GM12865 (cell line): ENCODE measurements at regions not wholly inside any gene's neighbourhood (a gene's known extent, or its start where the extent isn't known, plus 50 kb on each side); places are given as distances from the start of the nearest gene placed in this dataset.

Experiments used
- DNase-seq: peaks from one replicate; pipeline ENCODE4 v3.0.0; 2010; ENCODE audit warnings: low read depth
- H3K4me3 ChIP-seq: 2 replicates; pipeline ENCODE4 v1.5.1; 2011; ENCODE audit warnings: mild to moderate bottlenecking, low read depth, low read length, control low read depth
- TF ChIP-seq, protein P1 (sequence below): IDR thresholded peaks from 2 replicates; pipeline ENCODE4 v1.5.1; 2011; ENCODE audit warnings: low read length, control low read depth, low read depth, inconsistent platforms; ENCODE audit not compliant: insufficient read depth; ENCODE audit errors: missing control alignments

DNA sequence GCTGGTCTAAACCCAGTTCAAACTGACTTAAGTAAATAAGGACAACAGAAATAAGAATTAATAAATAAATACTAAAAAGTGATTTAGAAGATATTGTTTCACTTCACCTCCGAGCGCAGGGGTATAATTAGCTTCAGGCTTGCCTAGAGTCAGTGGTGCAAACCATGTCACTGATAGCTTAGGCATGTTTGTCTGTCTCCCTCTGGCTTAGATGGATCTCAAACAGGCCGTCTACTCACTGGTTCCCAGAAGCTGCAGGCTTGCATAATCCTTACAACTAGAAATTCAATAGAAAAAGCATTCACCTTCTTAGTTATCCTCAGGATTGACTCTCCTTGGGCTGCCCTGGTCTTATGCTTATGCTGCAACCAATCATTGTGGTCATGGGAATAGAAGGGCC, 629.8 kb upstream of the WWC1 start:
- DNase-seq: no peak
- H3K4me3 ChIP-seq: no peak overlapping the region
- TF ChIP-seq, protein P1, sequence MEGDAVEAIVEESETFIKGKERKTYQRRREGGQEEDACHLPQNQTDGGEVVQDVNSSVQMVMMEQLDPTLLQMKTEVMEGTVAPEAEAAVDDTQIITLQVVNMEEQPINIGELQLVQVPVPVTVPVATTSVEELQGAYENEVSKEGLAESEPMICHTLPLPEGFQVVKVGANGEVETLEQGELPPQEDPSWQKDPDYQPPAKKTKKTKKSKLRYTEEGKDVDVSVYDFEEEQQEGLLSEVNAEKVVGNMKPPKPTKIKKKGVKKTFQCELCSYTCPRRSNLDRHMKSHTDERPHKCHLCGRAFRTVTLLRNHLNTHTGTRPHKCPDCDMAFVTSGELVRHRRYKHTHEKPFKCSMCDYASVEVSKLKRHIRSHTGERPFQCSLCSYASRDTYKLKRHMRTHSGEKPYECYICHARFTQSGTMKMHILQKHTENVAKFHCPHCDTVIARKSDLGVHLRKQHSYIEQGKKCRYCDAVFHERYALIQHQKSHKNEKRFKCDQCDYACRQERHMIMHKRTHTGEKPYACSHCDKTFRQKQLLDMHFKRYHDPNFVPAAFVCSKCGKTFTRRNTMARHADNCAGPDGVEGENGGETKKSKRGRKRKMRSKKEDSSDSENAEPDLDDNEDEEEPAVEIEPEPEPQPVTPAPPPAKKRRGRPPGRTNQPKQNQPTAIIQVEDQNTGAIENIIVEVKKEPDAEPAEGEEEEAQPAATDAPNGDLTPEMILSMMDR: no peak

DNA sequence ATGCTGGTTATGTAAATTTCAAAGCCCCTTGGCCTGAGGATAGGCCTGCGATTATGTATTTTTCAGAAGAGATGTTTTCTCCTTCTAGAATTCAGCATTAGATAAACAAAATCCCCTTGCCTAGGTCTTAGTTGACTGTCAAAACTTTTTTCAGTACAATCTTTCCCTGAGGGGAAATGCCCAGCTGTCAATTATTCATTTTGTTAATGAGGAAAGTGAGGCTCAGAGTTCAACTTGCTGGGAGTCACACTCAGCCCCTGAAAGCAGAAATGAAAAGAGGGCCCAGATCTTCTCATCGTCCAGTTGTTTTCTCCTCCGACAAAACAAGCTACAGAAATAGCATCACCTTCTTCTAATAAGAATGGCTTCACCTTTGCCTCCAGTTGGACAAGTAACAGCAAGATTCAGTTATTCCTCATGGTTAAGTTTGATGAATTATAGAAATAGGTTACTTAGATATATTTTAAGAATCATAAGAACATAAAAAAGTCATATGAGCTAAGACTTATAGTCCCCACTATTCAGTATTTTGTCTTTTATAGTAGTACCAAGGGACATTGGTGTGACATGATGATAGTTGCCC, 627.1 kb upstream of the WWC1 start:
- no peak for DNase-seq
- TF ChIP-seq, protein P1: no peak

GRCh38 chr5:167665841-167666375, 625.5 kb upstream of the WWC1 start:
- TF ChIP-seq, protein P1: no peak
- no peak overlapping the region for H3K4me3 ChIP-seq
- DNase-seq: no peak

More for the DNA sequence above, 627.1 kb upstream of the WWC1 start:
- no peak overlapping the region for H3K4me3 ChIP-seq

DNA sequence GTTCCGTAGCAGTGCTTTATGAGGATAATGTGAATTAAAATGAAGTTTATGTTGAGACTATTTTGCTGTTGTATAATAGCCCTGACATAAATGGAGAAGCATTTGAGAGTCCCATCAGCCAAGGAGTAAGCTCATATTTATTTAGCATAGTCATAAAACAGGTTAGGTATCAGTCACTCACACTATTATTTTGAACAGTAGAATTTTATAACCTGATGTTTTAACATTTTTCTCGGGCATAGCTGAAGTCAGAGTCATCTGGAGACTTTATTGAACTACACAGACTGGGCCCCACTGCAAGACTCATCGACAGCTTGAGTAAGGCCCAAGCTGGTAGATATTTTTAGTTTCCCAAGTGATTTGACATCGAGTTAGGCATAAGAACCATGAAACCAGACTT, 620.3 kb upstream of the WWC1 start:
- H3K4me3 ChIP-seq: no peak overlapping the region
- DNase-seq: no peak
- TF ChIP-seq, protein P1: no peak

DNA sequence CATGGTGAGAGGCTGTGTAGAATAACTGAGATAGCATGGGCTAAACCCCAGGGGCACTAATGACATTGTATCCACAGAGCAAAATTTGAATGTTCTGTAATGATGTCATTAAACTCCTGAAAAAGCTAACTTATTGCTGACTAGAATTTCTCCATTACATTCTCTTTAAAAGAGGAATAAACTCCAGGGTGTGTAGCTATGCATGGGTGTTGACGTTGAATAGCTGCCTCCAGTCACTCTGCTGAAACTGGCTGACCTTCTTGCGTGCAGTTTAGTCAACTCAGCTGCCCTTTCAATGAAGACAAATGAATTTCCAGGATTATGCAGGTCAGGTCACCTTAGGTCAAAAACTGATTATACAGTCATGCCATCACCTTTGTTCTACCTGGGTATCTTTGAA, 617.5 kb upstream of the WWC1 start:
- H3K4me3 ChIP-seq: no peak overlapping the region
- TF ChIP-seq, protein P1: no peak
- no peak for DNase-seq

DNA sequence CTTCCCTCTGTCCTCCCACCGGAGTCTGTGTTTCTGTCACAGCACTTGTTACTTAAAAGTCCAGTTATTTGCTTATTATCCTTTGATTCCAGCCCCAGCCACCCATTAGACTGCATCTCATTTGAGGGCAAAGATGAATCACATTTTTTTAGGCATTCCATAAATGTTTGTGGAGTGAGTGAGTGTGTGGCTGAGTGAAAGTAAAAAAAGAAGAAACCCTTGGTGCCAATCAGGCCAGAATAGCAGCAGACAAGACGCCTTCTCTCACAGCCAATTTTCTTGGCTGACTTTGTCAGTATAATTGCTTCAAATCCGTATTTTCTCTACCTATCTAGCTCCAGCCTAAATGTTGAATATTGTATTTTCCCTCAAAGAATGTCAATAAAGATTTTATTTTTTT, 613.0 kb upstream of the WWC1 start:
- no peak for DNase-seq
- TF ChIP-seq, protein P1: no peak

DNA sequence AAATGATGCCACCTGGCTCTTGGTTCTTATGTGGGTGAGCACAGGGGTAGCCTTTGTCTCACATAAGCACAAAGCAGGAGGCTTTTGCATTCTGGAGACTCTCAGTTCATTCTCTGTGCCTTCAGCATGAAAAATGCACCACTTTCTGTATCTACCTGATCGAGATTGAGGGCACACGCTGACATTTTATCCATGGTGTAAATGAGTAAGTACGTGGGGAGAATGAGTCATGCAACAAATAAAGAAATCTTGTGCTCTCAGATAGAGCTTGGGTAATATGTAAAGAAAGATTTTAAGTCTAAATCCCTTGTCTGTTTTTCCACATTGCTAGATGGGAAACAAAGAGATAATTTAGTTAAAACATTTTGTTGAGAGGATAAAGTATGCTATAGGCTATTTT, 607.2 kb upstream of the WWC1 start:
- TF ChIP-seq, protein P1: no peak
- no peak overlapping the region for H3K4me3 ChIP-seq
- no peak for DNase-seq

More for the DNA sequence above, 613.0 kb upstream of the WWC1 start:
- no peak overlapping the region for H3K4me3 ChIP-seq
